ENCODE measurements at regions not wholly inside any gene's neighbourhood (a gene's known extent, or its start where the extent isn't known, plus 50 kb on each side); places are given as distances from the start of the nearest gene placed in this dataset.

GRCh38 chr6:2579241-2579761 is 171.4 kb downstream of the MYLK4 start:
- TF ChIP-seq, protein P1, sequence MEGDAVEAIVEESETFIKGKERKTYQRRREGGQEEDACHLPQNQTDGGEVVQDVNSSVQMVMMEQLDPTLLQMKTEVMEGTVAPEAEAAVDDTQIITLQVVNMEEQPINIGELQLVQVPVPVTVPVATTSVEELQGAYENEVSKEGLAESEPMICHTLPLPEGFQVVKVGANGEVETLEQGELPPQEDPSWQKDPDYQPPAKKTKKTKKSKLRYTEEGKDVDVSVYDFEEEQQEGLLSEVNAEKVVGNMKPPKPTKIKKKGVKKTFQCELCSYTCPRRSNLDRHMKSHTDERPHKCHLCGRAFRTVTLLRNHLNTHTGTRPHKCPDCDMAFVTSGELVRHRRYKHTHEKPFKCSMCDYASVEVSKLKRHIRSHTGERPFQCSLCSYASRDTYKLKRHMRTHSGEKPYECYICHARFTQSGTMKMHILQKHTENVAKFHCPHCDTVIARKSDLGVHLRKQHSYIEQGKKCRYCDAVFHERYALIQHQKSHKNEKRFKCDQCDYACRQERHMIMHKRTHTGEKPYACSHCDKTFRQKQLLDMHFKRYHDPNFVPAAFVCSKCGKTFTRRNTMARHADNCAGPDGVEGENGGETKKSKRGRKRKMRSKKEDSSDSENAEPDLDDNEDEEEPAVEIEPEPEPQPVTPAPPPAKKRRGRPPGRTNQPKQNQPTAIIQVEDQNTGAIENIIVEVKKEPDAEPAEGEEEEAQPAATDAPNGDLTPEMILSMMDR (IDR thresholded peaks at IDR 0.05; ENCODE audit: low read depth, low read length) = no peak
- TF ChIP-seq MYC (IDR thresholded peaks at IDR 0.05; ENCODE audit: low read depth, low read length) = no peak
- TF ChIP-seq POLR2A (IDR thresholded peaks at IDR 0.05; ENCODE audit: extremely low read depth, insufficient read length) = no peak

Data from NB4 (cell line).